KOPT-K1 (cell line): ENCODE measurements at regions not wholly inside any gene's neighbourhood (a gene's known extent, or its start where the extent isn't known, plus 50 kb on each side); places are given as distances from the start of the nearest gene placed in this dataset.
"Not testable (repeated sequence)": the region's sequence is repeated elsewhere in the genome, so short reads cannot be mapped to it uniquely, and the experiment has no call there.

Experiments
- H3K27ac ChIP-seq: fragments of 200-600 bp; sonication (generic); 2 replicates; pipeline ENCODE4 v1.5.1; 2016; ENCODE audit warnings: antibody characterized with exemption, mild to moderate bottlenecking, low read depth, low read length; ENCODE audit not compliant: poor library complexity, severe bottlenecking
- H3K36me3 ChIP-seq: fragments of 200-600 bp; sonication (generic); 2 replicates; pipeline ENCODE4 v1.5.1; 2017; ENCODE audit warnings: antibody characterized with exemption, mild to moderate bottlenecking, low read length, moderate library complexity; ENCODE audit not compliant: insufficient read depth
- H3K9me3 ChIP-seq: fragments of 200-600 bp; sonication (generic); 2 replicates; pipeline ENCODE4 v1.5.1; 2017; ENCODE audit warnings: antibody characterized with exemption, low read length, mild to moderate bottlenecking; ENCODE audit not compliant: insufficient read depth, poor library complexity, severe bottlenecking

DNA sequence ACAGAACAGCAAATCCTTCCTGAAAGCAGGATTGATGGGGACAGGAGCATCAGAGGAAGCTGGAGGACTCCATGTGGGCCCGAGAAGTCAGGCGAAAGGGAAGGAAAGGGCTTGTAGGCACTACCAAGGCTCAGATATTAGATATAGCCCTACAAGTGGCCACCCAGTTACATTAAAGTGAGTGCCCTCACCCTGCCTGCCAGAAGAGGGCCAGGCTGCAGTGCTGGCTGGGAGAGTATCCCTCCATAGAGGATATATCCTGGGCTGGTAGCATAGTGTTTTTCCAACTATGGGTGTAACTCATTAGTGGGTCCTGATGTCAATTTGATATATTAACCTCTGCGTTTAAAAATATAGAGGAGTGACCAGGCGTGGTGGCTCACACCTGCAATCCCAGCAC is 285.2 kb downstream of the MYCN start:
- no peak overlapping the region for H3K27ac ChIP-seq
- no peaks in the 10 kb centered on the region for H3K36me3 ChIP-seq
- H3K9me3 ChIP-seq: no peaks in the 10 kb centered on the region

DNA sequence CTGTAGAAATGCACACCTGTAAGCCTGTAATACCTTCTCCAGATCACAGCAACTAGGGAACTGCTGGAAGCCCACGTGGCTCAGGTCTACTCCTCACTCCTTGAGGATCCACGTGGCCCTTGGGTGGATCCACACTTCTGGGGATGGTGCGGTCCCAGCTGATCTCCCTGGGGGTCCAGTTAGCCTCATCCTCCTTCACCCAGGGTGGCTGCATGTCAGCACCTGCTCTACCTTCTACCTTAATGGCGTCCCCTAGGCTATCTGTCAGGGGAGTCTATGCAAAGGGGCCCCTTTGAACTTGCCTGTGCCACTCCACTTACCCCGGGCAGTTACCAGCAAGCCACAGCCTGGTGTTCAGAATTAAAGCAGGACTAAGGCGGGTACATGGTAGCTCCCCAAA is 284.7 kb downstream of the MYCN start:
- Histone ChIP-seq H3K36me3 (no peaks in the 10 kb centered on the region), H3K27ac (no peak overlapping the region), H3K9me3 (no peaks in the 10 kb centered on the region)

DNA sequence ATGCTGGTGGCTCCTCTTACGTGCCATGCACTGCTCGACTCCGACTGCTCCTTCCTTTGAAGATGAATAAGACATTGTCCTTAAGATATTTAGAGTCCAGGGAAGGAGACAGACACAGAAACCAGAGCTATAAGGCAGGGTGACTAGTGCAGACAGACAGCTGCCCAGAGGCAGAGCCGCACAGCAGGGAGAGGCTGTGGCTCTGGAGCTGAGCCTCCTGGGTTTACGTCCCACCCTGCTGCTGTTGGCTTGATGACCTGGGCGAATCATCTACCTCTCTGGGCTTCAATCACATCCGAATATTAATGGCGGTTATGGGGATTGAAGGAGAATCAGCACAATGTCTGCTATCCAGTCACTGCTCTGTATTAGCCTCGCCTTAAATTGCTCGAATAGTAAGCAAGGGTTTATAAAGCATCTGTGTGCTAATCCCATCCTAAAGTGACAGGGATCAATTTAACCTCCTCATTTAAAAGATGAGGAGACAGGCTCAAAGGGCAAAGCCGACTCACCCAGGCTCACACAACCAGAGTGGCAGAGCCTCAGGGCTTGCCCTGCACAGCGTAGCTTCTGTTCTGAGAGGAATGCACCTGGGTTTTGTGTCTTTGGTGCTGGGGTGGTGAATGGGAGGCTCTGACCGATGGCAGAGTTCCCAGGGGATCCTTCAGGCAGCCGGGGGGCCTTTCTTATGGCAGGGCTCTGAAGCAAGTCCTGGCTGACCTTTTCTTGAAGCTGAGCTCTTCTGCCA is 284.1 kb downstream of the MYCN start:
- Histone ChIP-seq H3K27ac (no peak overlapping the region), H3K9me3 (no peaks in the 10 kb centered on the region)

GRCh38 chr2:16223841-16224177 is 283.5 kb downstream of the MYCN start:
- no peaks in the 10 kb centered on the region for H3K9me3 ChIP-seq
- H3K36me3 ChIP-seq: no peaks in the 10 kb centered on the region
- H3K27ac ChIP-seq: no peak overlapping the region

More for the DNA sequence above, 284.1 kb downstream of the MYCN start:
- no peaks in the 10 kb centered on the region for H3K36me3 ChIP-seq

DNA sequence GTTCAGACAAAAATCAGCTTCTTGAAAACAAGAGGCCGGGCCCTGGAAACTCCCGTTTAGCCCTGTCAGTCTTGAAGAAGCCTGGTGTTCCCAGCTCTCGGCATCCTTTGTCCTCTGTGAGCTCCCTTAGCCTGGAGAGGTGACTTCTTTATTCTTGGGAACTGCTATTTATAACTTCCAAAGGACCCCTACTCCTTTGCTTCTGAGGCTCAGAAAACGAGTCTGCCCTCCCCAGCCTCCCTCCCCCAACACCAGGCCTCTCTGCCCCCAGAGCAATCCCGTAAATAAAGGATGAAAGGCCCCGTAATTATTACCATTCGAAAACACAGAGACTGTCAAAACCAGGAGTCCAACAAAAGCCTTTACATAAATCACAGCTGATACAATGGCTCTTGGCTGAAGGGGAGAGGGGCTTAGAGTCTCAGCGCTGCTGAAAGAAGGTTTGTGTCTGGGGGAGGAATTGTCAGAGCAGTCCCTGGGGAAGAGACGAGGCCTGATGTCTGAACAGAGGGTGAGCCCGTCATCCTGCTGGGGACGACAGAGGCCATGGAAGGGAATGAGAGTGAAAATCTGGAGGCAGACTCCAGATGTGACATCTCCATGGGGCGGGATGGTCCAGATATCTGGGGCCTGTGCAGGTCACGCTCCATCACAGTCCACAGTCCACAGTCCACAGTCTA is 283.0 kb downstream of the MYCN start:
- H3K9me3 ChIP-seq: no peaks in the 10 kb centered on the region
- H3K36me3 ChIP-seq: no peaks in the 10 kb centered on the region
- no peak overlapping the region for H3K27ac ChIP-seq

GRCh38 chr2:16222326-16222725 is 282.0 kb downstream of the MYCN start:
- Histone ChIP-seq H3K36me3 (no peaks in the 10 kb centered on the region), H3K9me3 (no peaks in the 10 kb centered on the region), H3K27ac (no peak overlapping the region)

- Histone ChIP-seq H3K27ac (no peak overlapping the region), H3K36me3 (no peaks in the 10 kb centered on the region), H3K9me3 (no peaks in the 10 kb centered on the region)
Measured at GRCh38 chr2:16221461-16222010, 281.2 kb downstream of the MYCN start.

DNA sequence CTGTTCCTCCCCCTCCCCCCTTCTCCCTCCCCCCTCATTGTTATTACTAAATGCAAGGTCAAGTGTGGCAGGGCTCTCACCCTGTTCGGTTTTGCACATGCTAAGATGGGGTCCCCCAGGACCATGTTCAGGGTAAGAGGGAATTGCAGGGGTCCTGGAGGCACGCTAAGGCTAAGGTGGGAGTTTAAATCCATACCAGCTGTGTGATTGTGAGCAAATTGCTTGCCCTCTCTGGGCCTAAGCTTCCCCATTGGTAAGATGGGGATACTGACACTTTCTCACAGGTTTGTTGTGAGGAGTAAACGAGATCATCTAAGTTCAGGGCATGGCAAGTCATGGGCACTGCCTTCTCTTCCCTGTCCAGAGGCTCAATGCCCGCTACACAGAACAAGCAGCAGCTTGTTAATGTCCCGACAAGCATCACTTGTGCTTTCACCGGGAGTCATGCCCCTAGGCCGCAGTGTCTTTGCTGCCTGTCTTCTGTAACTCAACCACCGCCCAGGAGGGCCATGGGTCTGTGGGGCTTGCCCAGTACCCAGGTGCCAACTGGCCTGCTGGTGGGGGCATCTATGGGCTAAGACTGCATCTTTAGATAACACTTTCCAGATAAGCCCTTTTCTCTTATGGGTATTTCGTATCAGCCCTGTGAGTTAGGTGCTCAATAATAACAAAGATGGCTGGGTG is 279.1 kb downstream of the MYCN start:
- no peaks in the 10 kb centered on the region for H3K9me3 ChIP-seq
- no peaks in the 10 kb centered on the region for H3K36me3 ChIP-seq
- H3K27ac ChIP-seq: no peak overlapping the region

DNA sequence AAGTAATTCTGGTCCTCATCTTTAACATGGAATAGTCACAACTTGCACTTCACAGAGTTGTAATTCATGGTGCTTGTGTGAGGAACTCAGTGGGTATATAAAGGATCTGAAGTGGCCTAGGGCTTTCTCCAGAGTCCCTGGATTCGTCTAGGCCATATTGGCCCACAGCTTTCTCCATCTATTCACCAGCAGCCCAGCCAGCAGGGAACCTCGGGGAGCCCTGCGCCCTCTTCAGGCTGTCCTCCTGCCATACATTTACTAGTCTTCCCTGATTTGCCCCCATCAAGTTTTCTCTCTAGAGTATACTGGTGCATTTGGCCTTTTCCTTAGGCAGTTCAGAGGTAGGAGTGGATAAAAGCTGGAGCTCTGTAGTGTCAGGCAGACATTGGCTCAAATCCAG is 278.3 kb downstream of the MYCN start:
- Histone ChIP-seq H3K9me3 (no peaks in the 10 kb centered on the region), H3K27ac (no peak overlapping the region), H3K36me3 (no peaks in the 10 kb centered on the region)

DNA sequence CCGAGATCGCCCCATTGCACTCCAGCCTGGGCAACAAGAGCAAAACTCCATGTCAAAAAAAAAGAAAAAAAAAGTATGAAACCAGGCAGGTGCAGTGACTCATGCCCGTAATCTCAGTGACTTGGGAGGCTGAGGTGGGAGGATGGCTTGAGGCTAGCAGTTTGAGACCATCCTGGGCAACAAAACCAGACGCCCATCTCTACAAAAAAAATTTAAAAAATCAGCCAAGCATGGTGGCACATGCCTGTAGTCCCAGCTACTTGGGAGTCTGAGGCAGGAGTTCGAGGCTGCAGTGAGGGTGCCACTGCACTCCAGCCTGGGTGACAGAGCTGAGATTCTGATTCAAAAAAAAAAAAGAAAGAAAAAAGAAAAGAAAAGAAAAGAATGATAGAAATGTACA is 277.8 kb downstream of the MYCN start:
- Histone ChIP-seq H3K36me3 (no peaks in the 10 kb centered on the region), H3K9me3 (no peaks in the 10 kb centered on the region), H3K27ac (no peak overlapping the region)

DNA sequence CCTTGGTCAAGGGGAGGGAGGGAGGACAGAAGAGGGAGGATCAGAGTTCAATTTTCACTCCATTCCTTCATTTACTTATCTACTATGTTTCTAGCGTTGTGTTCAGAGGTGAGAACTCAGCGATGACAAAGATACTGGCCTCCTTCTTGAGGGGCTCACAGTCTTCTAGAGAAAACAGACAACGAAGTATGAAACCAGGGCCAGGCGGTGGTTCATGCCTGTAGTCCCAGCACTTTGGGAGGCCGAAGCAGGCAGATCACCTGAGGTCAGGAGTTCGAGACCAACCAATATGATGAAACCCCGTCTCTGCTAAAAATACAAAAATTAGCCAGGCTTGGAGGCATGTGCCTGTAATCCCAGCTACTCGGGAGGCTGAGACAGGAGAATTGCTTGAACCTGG is 277.4 kb downstream of the MYCN start:
- H3K9me3 ChIP-seq, H3K27ac ChIP-seq, H3K36me3 ChIP-seq: not testable (repeated sequence)

GRCh38 chr2:16217291-16217690 is 276.9 kb downstream of the MYCN start:
- no peaks in the 10 kb centered on the region for H3K36me3 ChIP-seq

GRCh38 chr2:16216558-16216945 is 276.2 kb downstream of the MYCN start:
- Histone ChIP-seq H3K36me3 (no peaks in the 10 kb centered on the region), H3K9me3 (no peaks in the 10 kb centered on the region), H3K27ac (no peak overlapping the region)

More at GRCh38 chr2:16217291-16217690, 276.9 kb downstream of the MYCN start:
- Histone ChIP-seq H3K9me3 (no peaks in the 10 kb centered on the region), H3K27ac (no peak overlapping the region)

- Histone ChIP-seq H3K9me3 (no peaks in the 10 kb centered on the region), H3K27ac (no peak overlapping the region), H3K36me3 (no peaks in the 10 kb centered on the region)
Measured at GRCh38 chr2:16215902-16216557, 275.7 kb downstream of the MYCN start.

DNA sequence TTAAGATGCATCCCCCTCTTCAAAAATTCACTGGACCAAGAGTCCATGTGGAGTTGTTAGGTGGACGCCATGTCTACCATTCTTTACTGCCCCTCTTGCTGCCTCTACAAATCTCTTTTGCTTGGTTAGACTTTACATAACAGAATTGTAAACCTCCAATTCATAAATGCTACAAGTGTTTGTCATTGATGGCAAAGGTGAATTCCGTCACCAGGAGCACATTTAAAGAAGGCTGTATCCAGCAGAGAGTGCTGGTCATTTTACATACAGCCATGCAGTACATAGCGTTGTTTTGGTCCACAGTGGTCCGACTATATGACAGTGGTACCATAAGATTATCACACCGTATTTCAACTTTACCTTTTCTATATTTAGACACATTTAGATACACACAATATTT is 274.5 kb downstream of the MYCN start:
- H3K36me3 ChIP-seq: no peaks in the 10 kb centered on the region
- no peaks in the 10 kb centered on the region for H3K9me3 ChIP-seq
- no peak overlapping the region for H3K27ac ChIP-seq
